ENCODE measurements at regions not wholly inside any gene's neighbourhood (a gene's known extent, or its start where the extent isn't known, plus 50 kb on each side); places are given as distances from the start of the nearest gene placed in this dataset.

GRCh38 chr9:84502066-84502465, 161.5 kb upstream of the SLC28A3 start:
- no peak overlapping the region for H3K4me2 ChIP-seq (ENCODE audit: low read depth, low read length)
- H2AK9ac ChIP-seq (replicated peaks; ENCODE audit: low read depth, low read length, poor library complexity): no peak overlapping the region
- H3K79me1 ChIP-seq (ENCODE audit: low read depth in 1 of 2, low read length in 2 of 2): no peaks in the 10 kb centered on the region
- H4K5ac ChIP-seq (ENCODE audit: low read depth, low read length): no peak overlapping the region
- BruUV-seq (replicated peaks): no TSS peak
- no peaks in the 10 kb centered on the region for H4K20me1 ChIP-seq (ENCODE audit: insufficient read depth, low read length)
- H3K23ac ChIP-seq (ENCODE audit: low read depth, low read length): no peak overlapping the region
- no peak overlapping the region for H2BK120ac ChIP-seq (ENCODE audit: low read depth, low read length)
- H4K8ac ChIP-seq (ENCODE audit: low read depth in 2 of 2, low read length in 2 of 2): no peak overlapping the region
- H3K9me3 ChIP-seq (ENCODE audit: control insufficient read depth, insufficient read depth, low read length): peaks cover 9% of the 10 kb centered on the region
- H2BK20ac ChIP-seq (ENCODE audit: low read depth, low read length): no peak overlapping the region
- in situ Hi-C loops (cut with MboI; ENCODE audit: low sequenced_read_pairs): no loop called here
- no peak overlapping the region for H3K9ac ChIP-seq (ENCODE audit: low read depth, low read length)
- no peaks in the 10 kb centered on the region for H3K4me1 ChIP-seq (ENCODE audit: control insufficient read depth, insufficient read depth, low read length)
- H3K14ac ChIP-seq (replicated peaks; ENCODE audit: low read depth, low read length): no peak overlapping the region
- DNase-seq (no peak), ATAC-seq (ENCODE audit: low read depth) (no peak)
- no peak overlapping the region for H2AK5ac ChIP-seq (ENCODE audit: low read depth, low read length)
- intact Hi-C loops (cut with micrococcal nuclease): no loop called here
- H3K56ac ChIP-seq (ENCODE audit: extremely low read depth, insufficient read depth, low read length): no peak overlapping the region
- H2BK15ac ChIP-seq (ENCODE audit: low read depth, low read length): no peak overlapping the region
- no peak for TF ChIP-seq RFX5 (IDR thresholded peaks at IDR 0.05; ENCODE audit: low read depth, low read length)
- TF ChIP-seq CHD1 (IDR thresholded peaks at IDR 0.05; ENCODE audit: low read depth, low read length): no peak
- TF ChIP-seq MXI1 (IDR thresholded peaks at IDR 0.05; ENCODE audit: borderline replicate concordance, low read depth, low read length): no peak
- TF ChIP-seq RAD21 (IDR thresholded peaks at IDR 0.05; ENCODE audit: low read length): no peak
- TF ChIP-seq MAFK (IDR thresholded peaks at IDR 0.05; ENCODE audit: low read depth, low read length): no peak
- TF ChIP-seq, protein P1, sequence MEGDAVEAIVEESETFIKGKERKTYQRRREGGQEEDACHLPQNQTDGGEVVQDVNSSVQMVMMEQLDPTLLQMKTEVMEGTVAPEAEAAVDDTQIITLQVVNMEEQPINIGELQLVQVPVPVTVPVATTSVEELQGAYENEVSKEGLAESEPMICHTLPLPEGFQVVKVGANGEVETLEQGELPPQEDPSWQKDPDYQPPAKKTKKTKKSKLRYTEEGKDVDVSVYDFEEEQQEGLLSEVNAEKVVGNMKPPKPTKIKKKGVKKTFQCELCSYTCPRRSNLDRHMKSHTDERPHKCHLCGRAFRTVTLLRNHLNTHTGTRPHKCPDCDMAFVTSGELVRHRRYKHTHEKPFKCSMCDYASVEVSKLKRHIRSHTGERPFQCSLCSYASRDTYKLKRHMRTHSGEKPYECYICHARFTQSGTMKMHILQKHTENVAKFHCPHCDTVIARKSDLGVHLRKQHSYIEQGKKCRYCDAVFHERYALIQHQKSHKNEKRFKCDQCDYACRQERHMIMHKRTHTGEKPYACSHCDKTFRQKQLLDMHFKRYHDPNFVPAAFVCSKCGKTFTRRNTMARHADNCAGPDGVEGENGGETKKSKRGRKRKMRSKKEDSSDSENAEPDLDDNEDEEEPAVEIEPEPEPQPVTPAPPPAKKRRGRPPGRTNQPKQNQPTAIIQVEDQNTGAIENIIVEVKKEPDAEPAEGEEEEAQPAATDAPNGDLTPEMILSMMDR (conservative IDR thresholded peaks at IDR 0.05; ENCODE audit: low read depth, low read length): no peak
- TF ChIP-seq MAZ (IDR thresholded peaks at IDR 0.05; ENCODE audit: borderline replicate concordance, low read depth, low read length): no peak
- no peak for TF ChIP-seq ELK1 (IDR thresholded peaks at IDR 0.05; ENCODE audit: borderline replicate concordance, low read depth, low read length)
- no peak for TF ChIP-seq RCOR1 (IDR thresholded peaks at IDR 0.05; ENCODE audit: insufficient replicate concordance, low read length)
- no peak for TF ChIP-seq FOS (IDR thresholded peaks at IDR 0.05; ENCODE audit: low read depth, low read length)
- no peak for TF ChIP-seq SMC3 (IDR thresholded peaks at IDR 0.05; ENCODE audit: low read depth, low read length)
- no peak for TF ChIP-seq NFE2L2 (IDR thresholded peaks at IDR 0.05; ENCODE audit: low read depth, low read length)
- TF ChIP-seq POLR2A (IDR thresholded peaks at IDR 0.05; ENCODE audit: low read depth, low read length): no peak
- TF ChIP-seq USF2 (IDR thresholded peaks at IDR 0.05; ENCODE audit: low read depth, low read length): no peak
- TF ChIP-seq BHLHE40 (IDR thresholded peaks at IDR 0.05; ENCODE audit: low read depth, low read length): no peak
- no peak for TF ChIP-seq CEBPB (IDR thresholded peaks at IDR 0.05; ENCODE audit: low read depth, low read length)
- no peak overlapping the region for H2BK5ac ChIP-seq (ENCODE audit: low read depth, low read length, poor library complexity, severe bottlenecking)
- no peak overlapping the region for H4K91ac ChIP-seq (ENCODE audit: insufficient read depth, low read depth, low read length)
- H3K4ac ChIP-seq (ENCODE audit: low read depth, low read length): no peak overlapping the region
- no peaks in the 10 kb centered on the region for H3K36me3 ChIP-seq (ENCODE audit: control insufficient read depth, insufficient read depth, low read length)
- no peaks in the 10 kb centered on the region for H3K9me1 ChIP-seq (ENCODE audit: insufficient read depth, low read length)
- no peak overlapping the region for H3K18ac ChIP-seq (ENCODE audit: low read depth, low read length)
- dilution Hi-C loops (cut with HindIII; ENCODE audit: low sequenced_read_pairs, unreplicated experiment): no loop called here
- POLR2A ChIA-PET (ENCODE audit: unreplicated experiment): no interaction called here
- CTCF ChIA-PET: no interaction called here
- H3K27me3 ChIP-seq (ENCODE audit: control insufficient read depth, insufficient read depth, low read length): no peaks in the 10 kb centered on the region
- H2AFZ ChIP-seq (replicated peaks; ENCODE audit: low read length, poor library complexity): no peak overlapping the region
- no peak overlapping the region for H3K4me3 ChIP-seq (ENCODE audit: insufficient read depth, low read depth, low read length)
- no peak overlapping the region for H3K27ac ChIP-seq (ENCODE audit: insufficient read depth, low read length)

Measured in IMR-90 (cell line).